Calu3 (cell line): ENCODE measurements at regions not wholly inside any gene's neighbourhood (a gene's known extent, or its start where the extent isn't known, plus 50 kb on each side); places are given as distances from the start of the nearest gene placed in this dataset.

ENCODE experiments used
- BruUV-seq: library from RNA; stranded (reverse); fragments of 400-500 nt; replicated peaks from 2 replicates; lab custom pipeline; 2021; lab: Mats Ljungman, UMichigan
- CTCF ChIA-PET: fragments of 300-600 bp; sonication (Branson Sonifier 250); formaldehyde crosslinking; loops from one replicate; lab custom pipeline; 2022; ENCODE audit warnings: antibody characterized with exemption; lab: Charles Lee
- DNase-seq: peaks from one replicate; pipeline ENCODE4 v3.0.0; 2022
- H3K27ac Mint-ChIP-seq: one replicate; pipeline ENCODE4 v1.8.0; 2022; ENCODE audit warnings: mixed read lengths; ENCODE audit not compliant: unreplicated experiment
- H3K27me3 Mint-ChIP-seq: one replicate; pipeline ENCODE4 v1.8.0; 2022; ENCODE audit warnings: mixed read lengths; ENCODE audit not compliant: unreplicated experiment
- H3K36me3 Mint-ChIP-seq: one replicate; pipeline ENCODE4 v1.8.0; 2022; ENCODE audit warnings: mild to moderate bottlenecking, moderate library complexity, mixed read lengths; ENCODE audit not compliant: insufficient read depth, unreplicated experiment
- H3K4me1 Mint-ChIP-seq: one replicate; pipeline ENCODE4 v1.8.0; 2022; ENCODE audit warnings: mild to moderate bottlenecking, low read depth, mixed read lengths; ENCODE audit not compliant: unreplicated experiment
- H3K4me3 Mint-ChIP-seq: one replicate; pipeline ENCODE4 v1.8.0; 2022; ENCODE audit warnings: mild to moderate bottlenecking, low read depth, moderate library complexity, mixed read lengths; ENCODE audit not compliant: unreplicated experiment
- H3K9me3 Mint-ChIP-seq: one replicate; pipeline ENCODE4 v1.8.0; 2022; ENCODE audit warnings: low read depth, mixed read lengths; ENCODE audit not compliant: unreplicated experiment
- CTCF ChIP-seq: fragments of 200-600 bp; IDR thresholded peaks from one replicate; pipeline ENCODE4 v1.8.0; 2022; ENCODE audit warnings: antibody characterized with exemption; ENCODE audit not compliant: unreplicated experiment
- intact Hi-C: fragments of 100-400 bp; cut with micrococcal nuclease; formaldehyde crosslinking; loops from one replicate; pipeline ENCODE4 v1.10.0; 2022; ENCODE audit not compliant: unreplicated experiment

GRCh38 chr10:8301831-8302230 lies 247.3 kb downstream of the GATA3 start:
- H3K27me3 Mint-ChIP-seq = peaks cover 20% of the 10 kb centered on the region
- no peak overlapping the region for H3K27ac Mint-ChIP-seq
- no peak overlapping the region for H3K4me3 Mint-ChIP-seq
- DNase-seq = no peak
- CTCF ChIA-PET = interaction anchor here (0.5 to 0.6 kb wide), 2 partner anchors 56 to 73 kb away, joined by 3 to 4 read pairs; no protein-coding TSS in a partner anchor
- no peaks in the 10 kb centered on the region for H3K4me1 Mint-ChIP-seq
- intact Hi-C loops = loop anchor here (10.0 kb wide), 1 partner anchor 247 kb away; the partner anchor contains the start of gene GATA3
- H3K36me3 Mint-ChIP-seq = no peaks in the 10 kb centered on the region
- no peak for TF ChIP-seq CTCF
- no TSS peak for BruUV-seq
- no peaks in the 10 kb centered on the region for H3K9me3 Mint-ChIP-seq

- Mint-ChIP-seq H3K27me3 (peaks cover 12% of the 10 kb centered on the region), H3K4me1 (no peaks in the 10 kb centered on the region), H3K27ac (no peak overlapping the region), H3K9me3 (no peaks in the 10 kb centered on the region), H3K36me3 (no peaks in the 10 kb centered on the region), H3K4me3 (no peak overlapping the region)
- no TSS peak for BruUV-seq
- no peak for DNase-seq
- CTCF ChIA-PET = interaction anchor here (0.5 to 0.6 kb wide), 2 partner anchors 57 to 74 kb away, joined by 3 to 4 read pairs; no protein-coding TSS in a partner anchor
- intact Hi-C loops = loop anchor here (10.0 kb wide), 1 partner anchor 248 kb away; the partner anchor contains the start of gene GATA3
- no peak for TF ChIP-seq CTCF
These were observed 248.1 kb downstream of the GATA3 start for GRCh38 chr10:8302565-8302964.

GRCh38 chr10:8304861-8305260 lies 250.4 kb downstream of the GATA3 start:
- Mint-ChIP-seq H3K4me1 (no peaks in the 10 kb centered on the region), H3K36me3 (no peaks in the 10 kb centered on the region), H3K27me3 (no peaks in the 10 kb centered on the region), H3K4me3 (no peak overlapping the region), H3K27ac (no peak overlapping the region), H3K9me3 (no peaks in the 10 kb centered on the region)
- BruUV-seq = no TSS peak
- CTCF ChIA-PET = no interaction called here
- no peak for TF ChIP-seq CTCF
- intact Hi-C loops = loop anchor here (10.0 kb wide), 1 partner anchor 250 kb away; the partner anchor contains the start of gene GATA3
- no peak for DNase-seq

GRCh38 chr10:8305876-8306652 lies 251.6 kb downstream of the GATA3 start:
- TF ChIP-seq CTCF = no peak
- intact Hi-C loops = loop anchor here (10.0 kb wide), 1 partner anchor 251 kb away; the partner anchor contains the start of gene GATA3
- Mint-ChIP-seq H3K27ac (no peak overlapping the region), H3K9me3 (no peaks in the 10 kb centered on the region), H3K4me1 (peaks cover under 1% of the 10 kb centered on the region), H3K27me3 (no peaks in the 10 kb centered on the region), H3K4me3 (no peak overlapping the region), H3K36me3 (no peaks in the 10 kb centered on the region)
- no TSS peak for BruUV-seq
- CTCF ChIA-PET = no interaction called here
- no peak for DNase-seq
